ENCODE measurements at regions not wholly inside any gene's neighbourhood (a gene's known extent, or its start where the extent isn't known, plus 50 kb on each side); places are given as distances from the start of the nearest gene placed in this dataset.
"Not testable (repeated sequence)": the region's sequence is repeated elsewhere in the genome, so short reads cannot be mapped to it uniquely, and the experiment has no call there.

GRCh38 chr7:149930374-149931068, 56.8 kb downstream of the ATP6V0E2 start:
- WGBS = 74% methylated on average over 6 of the region's 7 CpGs
- H3K27ac ChIP-seq (ENCODE audit: low read depth in 1 of 2, low read length in 2 of 2); H3K4me1 ChIP-seq (ENCODE audit: control insufficient read depth in 4 of 4, insufficient read depth in 4 of 4, low read length in 3 of 4); H3K9ac ChIP-seq (ENCODE audit: low read depth in 1 of 2, low read length in 2 of 2); H3K9me3 ChIP-seq (ENCODE audit: control insufficient read depth in 4 of 4, low read length in 3 of 4); DNase-seq (ENCODE audit: low spot score); H3K4me3 ChIP-seq (ENCODE audit: low read depth in 1 of 3, low read length in 3 of 3); H3K36me3 ChIP-seq (ENCODE audit: control insufficient read depth in 4 of 4, insufficient read depth in 3 of 4, low read depth in 1 of 4, low read length in 3 of 4); H3K27me3 ChIP-seq (ENCODE audit: control insufficient read depth in 4 of 4, insufficient read depth in 4 of 4, low read length in 3 of 4): not testable (repeated sequence)

GRCh38 chr7:149933776-149934175, 60.0 kb downstream of the ATP6V0E2 start:
- not testable (repeated sequence) for H3K9me3 ChIP-seq (ENCODE audit: control insufficient read depth in 4 of 4, low read length in 3 of 4); H3K4me3 ChIP-seq (ENCODE audit: low read depth in 1 of 3, low read length in 3 of 3); H3K27ac ChIP-seq (ENCODE audit: low read depth in 1 of 2, low read length in 2 of 2); H3K4me1 ChIP-seq (ENCODE audit: control insufficient read depth in 4 of 4, insufficient read depth in 4 of 4, low read length in 3 of 4); DNase-seq (ENCODE audit: low spot score); H3K9ac ChIP-seq (ENCODE audit: low read depth in 1 of 2, low read length in 2 of 2); H3K27me3 ChIP-seq (ENCODE audit: control insufficient read depth in 4 of 4, insufficient read depth in 4 of 4, low read length in 3 of 4); H3K36me3 ChIP-seq (ENCODE audit: control insufficient read depth in 4 of 4, insufficient read depth in 3 of 4, low read depth in 1 of 4, low read length in 3 of 4)
- whole genome bisulfite sequencing = 92% methylated on average over 5 of the region's 5 CpGs

- H3K27ac ChIP-seq (ENCODE audit: low read depth in 1 of 2, low read length in 2 of 2); H3K4me1 ChIP-seq (ENCODE audit: control insufficient read depth in 4 of 4, insufficient read depth in 4 of 4, low read length in 3 of 4); H3K36me3 ChIP-seq (ENCODE audit: control insufficient read depth in 4 of 4, insufficient read depth in 3 of 4, low read depth in 1 of 4, low read length in 3 of 4); H3K9ac ChIP-seq (ENCODE audit: low read depth in 1 of 2, low read length in 2 of 2); H3K4me3 ChIP-seq (ENCODE audit: low read depth in 1 of 3, low read length in 3 of 3); DNase-seq (ENCODE audit: low spot score); H3K27me3 ChIP-seq (ENCODE audit: control insufficient read depth in 4 of 4, insufficient read depth in 4 of 4, low read length in 3 of 4); H3K9me3 ChIP-seq (ENCODE audit: control insufficient read depth in 4 of 4, low read length in 3 of 4): not testable (repeated sequence)
- no CpG with 5 or more reads among the region's 4 CpGs for WGBS
These were observed 73.6 kb downstream of the ATP6V0E2 start for GRCh38 chr7:149947346-149947745.

GRCh38 chr7:149948444-149948843, 74.7 kb downstream of the ATP6V0E2 start:
- not testable (repeated sequence) for H3K27me3 ChIP-seq (ENCODE audit: control insufficient read depth in 4 of 4, insufficient read depth in 4 of 4, low read length in 3 of 4); H3K4me3 ChIP-seq (ENCODE audit: low read depth in 1 of 3, low read length in 3 of 3); H3K27ac ChIP-seq (ENCODE audit: low read depth in 1 of 2, low read length in 2 of 2); H3K9me3 ChIP-seq (ENCODE audit: control insufficient read depth in 4 of 4, low read length in 3 of 4); DNase-seq (ENCODE audit: low spot score); H3K36me3 ChIP-seq (ENCODE audit: control insufficient read depth in 4 of 4, insufficient read depth in 3 of 4, low read depth in 1 of 4, low read length in 3 of 4); H3K4me1 ChIP-seq (ENCODE audit: control insufficient read depth in 4 of 4, insufficient read depth in 4 of 4, low read length in 3 of 4); H3K9ac ChIP-seq (ENCODE audit: low read depth in 1 of 2, low read length in 2 of 2)
- WGBS = 89% methylated on average over 11 of the region's 13 CpGs

- not testable (repeated sequence) for H3K27me3 ChIP-seq (ENCODE audit: control insufficient read depth in 4 of 4, insufficient read depth in 4 of 4, low read length in 3 of 4); H3K9me3 ChIP-seq (ENCODE audit: control insufficient read depth in 4 of 4, low read length in 3 of 4); DNase-seq (ENCODE audit: low spot score); H3K4me3 ChIP-seq (ENCODE audit: low read depth in 1 of 3, low read length in 3 of 3); H3K27ac ChIP-seq (ENCODE audit: low read depth in 1 of 2, low read length in 2 of 2); H3K4me1 ChIP-seq (ENCODE audit: control insufficient read depth in 4 of 4, insufficient read depth in 4 of 4, low read length in 3 of 4); H3K36me3 ChIP-seq (ENCODE audit: control insufficient read depth in 4 of 4, insufficient read depth in 3 of 4, low read depth in 1 of 4, low read length in 3 of 4); H3K9ac ChIP-seq (ENCODE audit: low read depth in 1 of 2, low read length in 2 of 2)
- 58% methylated on average over 9 of the region's 13 CpGs for WGBS
These were observed 76.3 kb downstream of the ATP6V0E2 start for GRCh38 chr7:149949863-149950577.

GRCh38 chr7:149950578-149950924, 76.8 kb downstream of the ATP6V0E2 start:
- no CpG with 5 or more reads among the region's 4 CpGs for WGBS
- H3K4me3 ChIP-seq (ENCODE audit: low read depth in 1 of 3, low read length in 3 of 3); DNase-seq (ENCODE audit: low spot score); H3K9me3 ChIP-seq (ENCODE audit: control insufficient read depth in 4 of 4, low read length in 3 of 4); H3K27ac ChIP-seq (ENCODE audit: low read depth in 1 of 2, low read length in 2 of 2); H3K27me3 ChIP-seq (ENCODE audit: control insufficient read depth in 4 of 4, insufficient read depth in 4 of 4, low read length in 3 of 4); H3K4me1 ChIP-seq (ENCODE audit: control insufficient read depth in 4 of 4, insufficient read depth in 4 of 4, low read length in 3 of 4); H3K36me3 ChIP-seq (ENCODE audit: control insufficient read depth in 4 of 4, insufficient read depth in 3 of 4, low read depth in 1 of 4, low read length in 3 of 4); H3K9ac ChIP-seq (ENCODE audit: low read depth in 1 of 2, low read length in 2 of 2): not testable (repeated sequence)

GRCh38 chr7:149951579-149951978, 77.8 kb downstream of the ATP6V0E2 start:
- DNase-seq (ENCODE audit: low spot score); H3K4me3 ChIP-seq (ENCODE audit: low read depth in 1 of 3, low read length in 3 of 3): not testable (repeated sequence)

GRCh38 chr7:149958880-149959279, 85.1 kb downstream of the ATP6V0E2 start:
- H3K36me3 ChIP-seq (ENCODE audit: control insufficient read depth in 4 of 4, insufficient read depth in 3 of 4, low read depth in 1 of 4, low read length in 3 of 4); DNase-seq (ENCODE audit: low spot score); H3K27ac ChIP-seq (ENCODE audit: low read depth in 1 of 2, low read length in 2 of 2); H3K4me3 ChIP-seq (ENCODE audit: low read depth in 1 of 3, low read length in 3 of 3); H3K27me3 ChIP-seq (ENCODE audit: control insufficient read depth in 4 of 4, insufficient read depth in 4 of 4, low read length in 3 of 4); H3K4me1 ChIP-seq (ENCODE audit: control insufficient read depth in 4 of 4, insufficient read depth in 4 of 4, low read length in 3 of 4); H3K9me3 ChIP-seq (ENCODE audit: control insufficient read depth in 4 of 4, low read length in 3 of 4); H3K9ac ChIP-seq (ENCODE audit: low read depth in 1 of 2, low read length in 2 of 2): not testable (repeated sequence)
- WGBS = 93% methylated on average over 2 of the region's 2 CpGs

More at GRCh38 chr7:149951579-149951978, 77.8 kb downstream of the ATP6V0E2 start:
- H3K27ac ChIP-seq (ENCODE audit: low read depth in 1 of 2, low read length in 2 of 2); H3K27me3 ChIP-seq (ENCODE audit: control insufficient read depth in 4 of 4, insufficient read depth in 4 of 4, low read length in 3 of 4); H3K9me3 ChIP-seq (ENCODE audit: control insufficient read depth in 4 of 4, low read length in 3 of 4); H3K9ac ChIP-seq (ENCODE audit: low read depth in 1 of 2, low read length in 2 of 2); H3K36me3 ChIP-seq (ENCODE audit: control insufficient read depth in 4 of 4, insufficient read depth in 3 of 4, low read depth in 1 of 4, low read length in 3 of 4); H3K4me1 ChIP-seq (ENCODE audit: control insufficient read depth in 4 of 4, insufficient read depth in 4 of 4, low read length in 3 of 4): not testable (repeated sequence)
- WGBS = 100% methylated on average over 2 of the region's 2 CpGs

Data from liver (tissue), 6 donors.